OCI-LY3 (cell line): ENCODE measurements at regions not wholly inside any gene's neighbourhood (a gene's known extent, or its start where the extent isn't known, plus 50 kb on each side); places are given as distances from the start of the nearest gene placed in this dataset.

Source experiments
- H2AFZ ChIP-seq: fragments of 200-600, 300-600 bp; shearing (Covaris generic); 2 replicates; pipeline ENCODE4 v1.6.0; 2014; ENCODE audit warnings: antibody characterized with exemption, low read depth, low read length
- H3K27ac ChIP-seq: fragments of 200-600, 300-600 bp; sonication (generic); 2 replicates; pipeline ENCODE4 v1.5.1; 2014; ENCODE audit warnings: mild to moderate bottlenecking, low read length, moderate library complexity, mixed read lengths
- H3K27me3 ChIP-seq: fragments of 200-600, 300-600 bp; sonication (generic); 2 replicates; pipeline ENCODE4 v1.6.1; 2014; ENCODE audit warnings: low read depth, low read length, mixed read lengths
- H3K36me3 ChIP-seq: fragments of 200-600, 300-600 bp; sonication (generic); replicated peaks from 2 replicates; pipeline ENCODE3; 2014; ENCODE audit warnings: low read depth, low read length, mixed read lengths
- H3K4me1 ChIP-seq: fragments of 300-600, 200-600 bp; sonication (generic); 2 replicates; pipeline ENCODE4 v1.6.1; 2014; ENCODE audit warnings: low read length, mixed read lengths
- H3K4me2 ChIP-seq: fragments of 200-600, 300-600 bp; sonication (generic); 2 replicates; pipeline ENCODE4 v1.6.1; 2014; ENCODE audit warnings: low read length, mixed read lengths
- H3K4me3 ChIP-seq: fragments of 300-600, 200-600 bp; sonication (generic); 2 replicates; pipeline ENCODE4 v1.5.1; 2014; ENCODE audit warnings: antibody characterized with exemption, mild to moderate bottlenecking, low read length, moderate library complexity
- H3K79me2 ChIP-seq: fragments of 300-600, 200-600 bp; shearing (Covaris generic); 2 replicates; pipeline ENCODE4 v1.6.1; 2014; ENCODE audit warnings: mild to moderate bottlenecking, low read length, mixed read lengths
- H3K9ac ChIP-seq: fragments of 300-600, 200-600 bp; shearing (Covaris generic); 2 replicates; pipeline ENCODE4 v1.6.0; 2014; ENCODE audit warnings: mild to moderate bottlenecking, low read length, moderate library complexity
- H3K9me3 ChIP-seq: fragments of 200-600, 300-600 bp; shearing (Covaris generic); 2 replicates; pipeline ENCODE4 v1.6.1; 2014; ENCODE audit warnings: low read length, mixed read lengths; ENCODE audit not compliant: insufficient read depth
- H4K20me1 ChIP-seq: fragments of 200-600, 300-600 bp; sonication (generic); 2 replicates; pipeline ENCODE4 v1.6.1; 2016; ENCODE audit warnings: low read length, mixed read lengths; ENCODE audit not compliant: insufficient read depth
- CTCF ChIP-seq: fragments of 200-600, 300-600 bp; sonication (generic); IDR thresholded peaks from 2 replicates; pipeline ENCODE4 v1.5.1; 2014; ENCODE audit warnings: antibody characterized with exemption, low read length, low read depth
- EZH2phosphoT487 ChIP-seq: fragments of 200-600 bp; shearing (Covaris generic); IDR thresholded peaks from 2 replicates; pipeline ENCODE4 v1.6.1; 2018; ENCODE audit warnings: antibody characterized with exemption, mixed run types, low read depth

DNA sequence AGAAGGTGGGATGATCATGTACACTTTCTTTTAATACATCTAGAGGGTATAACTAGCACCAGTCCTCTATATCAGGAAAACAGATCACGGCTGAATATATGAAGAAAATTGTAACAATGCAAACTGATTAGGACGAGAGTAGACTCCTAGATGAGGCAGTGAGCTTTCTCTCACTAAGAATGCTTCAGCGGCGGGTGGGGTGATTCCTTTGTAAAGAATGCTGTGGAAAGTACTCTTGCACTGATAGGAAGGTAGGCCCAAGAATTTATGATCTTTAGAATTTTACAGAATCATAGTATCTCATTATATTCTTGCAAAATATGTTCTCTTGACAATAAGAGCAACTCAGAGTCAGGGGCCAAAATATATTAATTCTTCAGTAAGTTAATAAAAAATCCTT lies 133.0 kb downstream of the LMNTD1 start:
- no peak overlapping the region for H3K27ac ChIP-seq
- no peaks in the 10 kb centered on the region for H3K4me1 ChIP-seq
- no peak for TF ChIP-seq CTCF
- no peak for TF ChIP-seq EZH2phosphoT487
- H3K4me2 ChIP-seq: no peak overlapping the region
- H3K36me3 ChIP-seq: no peaks in the 10 kb centered on the region
- no peak overlapping the region for H2AFZ ChIP-seq
- H4K20me1 ChIP-seq: no peaks in the 10 kb centered on the region
- no peaks in the 10 kb centered on the region for H3K27me3 ChIP-seq
- H3K9me3 ChIP-seq: no peaks in the 10 kb centered on the region
- no peak overlapping the region for H3K9ac ChIP-seq
- H3K4me3 ChIP-seq: no peak overlapping the region
- no peaks in the 10 kb centered on the region for H3K79me2 ChIP-seq

DNA sequence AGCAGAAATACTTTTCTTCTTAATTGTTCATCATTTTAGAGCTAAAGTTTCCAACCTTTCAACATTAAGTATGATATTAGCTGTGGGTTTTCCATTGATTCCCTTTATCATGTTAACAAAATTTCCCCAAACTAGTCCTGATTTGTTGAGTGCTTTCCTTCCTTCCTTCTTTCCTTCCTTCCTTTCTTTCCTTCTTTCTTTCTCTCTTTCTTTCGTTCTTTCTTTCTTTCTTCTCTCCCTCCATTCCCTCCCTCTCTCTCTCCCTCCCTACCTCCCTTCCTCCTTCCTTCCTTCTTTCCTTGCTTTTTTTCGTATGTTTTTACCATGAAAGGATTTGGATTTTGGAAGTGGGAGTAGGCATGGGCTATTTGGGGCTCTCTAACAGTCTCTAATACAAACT lies 133.5 kb downstream of the LMNTD1 start:
- TF ChIP-seq EZH2phosphoT487 (no peak), CTCF (no peak)
- H3K4me3 ChIP-seq: no peak overlapping the region
- no peak overlapping the region for H2AFZ ChIP-seq
- H3K79me2 ChIP-seq: no peaks in the 10 kb centered on the region
- no peaks in the 10 kb centered on the region for H3K4me1 ChIP-seq
- H3K9me3 ChIP-seq: no peaks in the 10 kb centered on the region
- H3K27me3 ChIP-seq: no peaks in the 10 kb centered on the region
- H3K27ac ChIP-seq: no peak overlapping the region
- no peaks in the 10 kb centered on the region for H3K36me3 ChIP-seq
- H4K20me1 ChIP-seq: no peaks in the 10 kb centered on the region
- H3K4me2 ChIP-seq: no peak overlapping the region
- no peak overlapping the region for H3K9ac ChIP-seq

GRCh38 chr12:25417071-25417470 lies 136.0 kb downstream of the LMNTD1 start:
- Histone ChIP-seq H3K4me1 (peaks cover 7% of the 10 kb centered on the region; the same call in 1 of the 2 replicates), H3K9ac (no peak overlapping the region), H3K9me3 (no peaks in the 10 kb centered on the region), H3K27me3 (no peaks in the 10 kb centered on the region), H3K4me3 (no peak overlapping the region), H4K20me1 (no peaks in the 10 kb centered on the region), H3K27ac (no peak overlapping the region), H3K36me3 (no peaks in the 10 kb centered on the region), H3K79me2 (no peaks in the 10 kb centered on the region), H3K4me2 (no peak overlapping the region), H2AFZ (no peak overlapping the region)
- TF ChIP-seq CTCF (no peak), EZH2phosphoT487 (no peak)

GRCh38 chr12:25416516-25416915 lies 136.6 kb downstream of the LMNTD1 start:
- Histone ChIP-seq H3K79me2 (no peaks in the 10 kb centered on the region), H3K9me3 (no peaks in the 10 kb centered on the region), H2AFZ (no peak overlapping the region), H3K27me3 (no peaks in the 10 kb centered on the region), H3K27ac (no peak overlapping the region), H3K4me2 (no peak overlapping the region), H4K20me1 (no peaks in the 10 kb centered on the region), H3K9ac (no peak overlapping the region), H3K4me3 (no peak overlapping the region), H3K4me1 (peaks cover 7% of the 10 kb centered on the region; the same call in 1 of the 2 replicates), H3K36me3 (no peaks in the 10 kb centered on the region)
- TF ChIP-seq EZH2phosphoT487 (no peak), CTCF (no peak)
